ENCODE measurements at regions not wholly inside any gene's neighbourhood (a gene's known extent, or its start where the extent isn't known, plus 50 kb on each side); places are given as distances from the start of the nearest gene placed in this dataset.
"Not testable (repeated sequence)": the region's sequence is repeated elsewhere in the genome, so short reads cannot be mapped to it uniquely, and the experiment has no call there.

GRCh38 chr6:12348530-12349511, 58.7 kb downstream of the EDN1 start:
- DNase-seq: no peak

GRCh38 chr6:12350644-12351170, 60.5 kb downstream of the EDN1 start:
- DNase-seq: no peak

- DNase-seq: no peak
Measured at GRCh38 chr6:12351672-12352071, 61.5 kb downstream of the EDN1 start.

- DNase-seq: no peak
Measured at GRCh38 chr6:12353731-12354130, 63.6 kb downstream of the EDN1 start.

- DNase-seq: no peak
Measured at GRCh38 chr6:12354499-12354898, 64.3 kb downstream of the EDN1 start.

GRCh38 chr6:12355354-12355753, 65.2 kb downstream of the EDN1 start:
- DNase-seq: no peak

- no peak for DNase-seq
Measured at GRCh38 chr6:12356431-12356830, 66.3 kb downstream of the EDN1 start.

- no peak for DNase-seq
Measured at GRCh38 chr6:12356983-12357972, 67.1 kb downstream of the EDN1 start.

- no peak for DNase-seq
Measured at GRCh38 chr6:12359036-12359435, 68.9 kb downstream of the EDN1 start.

GRCh38 chr6:12361042-12361765, 71.0 kb downstream of the EDN1 start:
- DNase-seq: no peak

- not testable (repeated sequence) for DNase-seq
Measured at GRCh38 chr6:12363277-12363650, 73.1 kb downstream of the EDN1 start.

GRCh38 chr6:12363651-12364381, 73.7 kb downstream of the EDN1 start:
- no peak for DNase-seq

GRCh38 chr6:12364621-12365020, 74.5 kb downstream of the EDN1 start:
- no peak for DNase-seq

- DNase-seq: no peak
Measured at GRCh38 chr6:12366731-12367130, 76.6 kb downstream of the EDN1 start.

- DNase-seq: no peak
Measured at GRCh38 chr6:12367412-12367811, 77.3 kb downstream of the EDN1 start.

GRCh38 chr6:12369355-12369754, 79.2 kb downstream of the EDN1 start:
- DNase-seq: no peak

GRCh38 chr6:12369781-12370262, 79.7 kb downstream of the EDN1 start:
- DNase-seq: no peak

GRCh38 chr6:12371151-12371550, 81.0 kb downstream of the EDN1 start:
- DNase-seq: no peak

GRCh38 chr6:12371641-12372146, 81.5 kb downstream of the EDN1 start:
- DNase-seq: no peak

GRCh38 chr6:12379181-12379580, 89.0 kb downstream of the EDN1 start:
- no peak for DNase-seq

GRCh38 chr6:12381587-12381986, 91.4 kb downstream of the EDN1 start:
- DNase-seq: no peak
